Dedifferentiated amniotic fluid mesenchymal stem cell (primary cell): ENCODE measurements at regions not wholly inside any gene's neighbourhood (a gene's known extent, or its start where the extent isn't known, plus 50 kb on each side); places are given as distances from the start of the nearest gene placed in this dataset.

Experiments used
- DNase-seq: peaks from one replicate; pipeline ENCODE4 v3.0.0-alpha.2; 2016; ENCODE audit errors: extremely low spot score

GRCh38 chr2:184199274-184199673 is 399.1 kb upstream of the ZNF804A start:
- DNase-seq: no peak

- no peak for DNase-seq
Measured at GRCh38 chr2:184201246-184201645, 397.1 kb upstream of the ZNF804A start.

- no peak for DNase-seq
Measured at GRCh38 chr2:184203661-184204060, 394.7 kb upstream of the ZNF804A start.

- DNase-seq: no peak
Measured at GRCh38 chr2:184205048-184205596, 393.2 kb upstream of the ZNF804A start.

- no peak for DNase-seq
Measured at GRCh38 chr2:184206045-184206444, 392.3 kb upstream of the ZNF804A start.

GRCh38 chr2:184210329-184210728 is 388.0 kb upstream of the ZNF804A start:
- no peak for DNase-seq

- no peak for DNase-seq
Measured at GRCh38 chr2:184215745-184216144, 382.6 kb upstream of the ZNF804A start.

GRCh38 chr2:184256611-184257010 is 341.7 kb upstream of the ZNF804A start:
- DNase-seq: no peak

- no peak for DNase-seq
Measured at GRCh38 chr2:184261331-184261730, 337.0 kb upstream of the ZNF804A start.

- DNase-seq: no peak
Measured at GRCh38 chr2:184261818-184262217, 336.5 kb upstream of the ZNF804A start.

- no peak for DNase-seq
Measured at GRCh38 chr2:184268900-184269477, 329.3 kb upstream of the ZNF804A start.

- DNase-seq: no peak
Measured at GRCh38 chr2:184270660-184271059, 327.7 kb upstream of the ZNF804A start.

GRCh38 chr2:184272056-184272455 is 326.3 kb upstream of the ZNF804A start:
- DNase-seq: no peak

GRCh38 chr2:184294831-184295230 is 303.5 kb upstream of the ZNF804A start:
- no peak for DNase-seq

GRCh38 chr2:184297085-184297484 is 301.2 kb upstream of the ZNF804A start:
- no peak for DNase-seq

- peak; percentile 57 for DNase-seq
Measured at GRCh38 chr2:184302506-184302905, 295.8 kb upstream of the ZNF804A start.

GRCh38 chr2:184304006-184304405 is 294.3 kb upstream of the ZNF804A start:
- DNase-seq: no peak

- DNase-seq: no peak
Measured at GRCh38 chr2:184305105-184305504, 293.2 kb upstream of the ZNF804A start.

- no peak for DNase-seq
Measured at GRCh38 chr2:184308706-184309105, 289.6 kb upstream of the ZNF804A start.

GRCh38 chr2:184312970-184313369 is 285.4 kb upstream of the ZNF804A start:
- no peak for DNase-seq

GRCh38 chr2:184314829-184315228 is 283.5 kb upstream of the ZNF804A start:
- no peak for DNase-seq

GRCh38 chr2:184316921-184317320 is 281.4 kb upstream of the ZNF804A start:
- no peak for DNase-seq

- no peak for DNase-seq
Measured at GRCh38 chr2:184322615-184323014, 275.7 kb upstream of the ZNF804A start.

GRCh38 chr2:184326066-184326465 is 272.3 kb upstream of the ZNF804A start:
- DNase-seq: no peak
